PC-9 (cell line): ENCODE measurements at regions not wholly inside any gene's neighbourhood (a gene's known extent, or its start where the extent isn't known, plus 50 kb on each side); places are given as distances from the start of the nearest gene placed in this dataset.

Experiments used
- BruUV-seq: library from RNA; stranded (reverse); fragments of 400-500 nt; replicated peaks from 2 replicates; lab custom pipeline; 2021; lab: Mats Ljungman, UMichigan
- CTCF ChIA-PET: fragments of 300-600 bp; sonication (Branson Sonifier 250); formaldehyde crosslinking; loops from one replicate; lab custom pipeline; 2022; ENCODE audit warnings: antibody characterized with exemption; lab: Charles Lee
- POLR2A ChIA-PET: fragments of 300-600 bp; sonication (Branson Sonifier 250); formaldehyde crosslinking; loops from one replicate; lab custom pipeline; 2022; ENCODE audit warnings: antibody characterized with exemption; ENCODE audit not compliant: unreplicated experiment; lab: Charles Lee
- DNase-seq, 2 experiments: peaks; one replicate each; pipeline versions ENCODE4 v3.0.0 to v3.0.0-alpha.2; 2015 to 2022; ENCODE audit warnings: mixed read lengths in 1 of 2
- H2AFZ ChIP-seq: fragments of 200-600 bp; sonication (generic); 2 replicates; pipeline ENCODE4 v1.8.1; 2017; ENCODE audit warnings: antibody characterized with exemption
- H3F3A ChIP-seq: fragments of 200-600 bp; sonication (generic); 2 replicates; pipeline ENCODE4 v1.8.1; 2017; ENCODE audit warnings: antibody characterized with exemption, mild to moderate bottlenecking, low read depth; ENCODE audit not compliant: insufficient read depth
- H3K27ac ChIP-seq: fragments of 200-600 bp; sonication (generic); 2 replicates; pipeline ENCODE4 v1.6.1; 2016; ENCODE audit warnings: mixed run types
- H3K27me3 ChIP-seq: fragments of 200-600 bp; sonication (generic); 2 replicates; pipeline ENCODE4 v1.6.1; 2016; ENCODE audit warnings: low read depth, mixed run types; ENCODE audit not compliant: insufficient read depth
- H3K36me3 ChIP-seq: fragments of 200-600 bp; sonication (generic); 2 replicates; pipeline ENCODE4 v1.6.1; 2016; ENCODE audit warnings: low read depth, mixed run types
- H3K4me1 ChIP-seq: fragments of 200-600 bp; sonication (generic); replicated peaks from 2 replicates; pipeline ENCODE4 v1.6.1; 2016; ENCODE audit warnings: mixed run types; ENCODE audit not compliant: insufficient read depth
- H3K4me2 ChIP-seq: fragments of 200-600 bp; sonication (generic); 2 replicates; pipeline ENCODE4 v1.6.1; 2017; ENCODE audit warnings: mixed run types
- H3K4me3 ChIP-seq: fragments of 200-600 bp; sonication (generic); 2 replicates; pipeline ENCODE4 v1.6.1; 2016; ENCODE audit warnings: mixed run types
- H3K79me2 ChIP-seq: fragments of 200-600 bp; sonication (generic); 2 replicates; pipeline ENCODE4 v1.6.1; 2017; ENCODE audit warnings: low read depth, mixed run types
- H3K9me2 ChIP-seq: fragments of 200-600 bp; sonication (generic); 2 replicates; pipeline ENCODE4 v1.8.1; 2017; ENCODE audit warnings: mild to moderate bottlenecking; ENCODE audit not compliant: insufficient read depth
- H3K9me3 ChIP-seq: fragments of 200-600 bp; sonication (generic); 2 replicates; pipeline ENCODE4 v1.8.1; 2016; ENCODE audit warnings: low read depth; ENCODE audit not compliant: insufficient read depth
- H4K20me1 ChIP-seq: fragments of 200-600 bp; sonication (generic); 2 replicates; pipeline ENCODE4 v1.8.1; 2017; ENCODE audit not compliant: insufficient read depth
- CTCF ChIP-seq: fragments of 200-600 bp; sonication (generic); conservative IDR thresholded peaks from 2 replicates; pipeline ENCODE4 v1.6.1; 2017; ENCODE audit warnings: mixed run types, antibody characterized with exemption, mild to moderate bottlenecking, moderate library complexity
- EZH2 ChIP-seq: fragments of 200-600 bp; sonication (generic); IDR thresholded peaks from 2 replicates; pipeline ENCODE4 v1.8.0; 2017; ENCODE audit warnings: antibody characterized with exemption, low read depth
- intact Hi-C: fragments of 100-400 bp; cut with micrococcal nuclease; formaldehyde crosslinking; loops from one replicate; pipeline ENCODE4 v1.10.0; 2022; ENCODE audit not compliant: unreplicated experiment

GRCh38 chr2:116716444-116716843, 1098.0 kb upstream of the DDX18 start:
- intact Hi-C loops = no loop called here
- POLR2A ChIA-PET = no interaction called here

GRCh38 chr2:116717832-116718231, 1096.7 kb upstream of the DDX18 start:
- no TSS peak for BruUV-seq
- Histone ChIP-seq H3K79me2 (no peaks in the 10 kb centered on the region), H3K9me2 (no peaks in the 10 kb centered on the region), H3K4me2 (no peak overlapping the region), H3K36me3 (no peaks in the 10 kb centered on the region), H3K4me3 (no peak overlapping the region), H3K27me3 (no peaks in the 10 kb centered on the region), H3F3A (no peaks in the 10 kb centered on the region), H2AFZ (no peak overlapping the region), H3K4me1 (no peaks in the 10 kb centered on the region), H4K20me1 (no peaks in the 10 kb centered on the region), H3K27ac (no peak overlapping the region), H3K9me3 (no peaks in the 10 kb centered on the region)
- no peak for DNase-seq
- TF ChIP-seq EZH2 (no peak), CTCF (no peak)
- POLR2A ChIA-PET = no interaction called here
- intact Hi-C loops = no loop called here
- CTCF ChIA-PET = no interaction called here

More at GRCh38 chr2:116716444-116716843, 1098.0 kb upstream of the DDX18 start:
- no peak for DNase-seq
- Histone ChIP-seq H4K20me1 (no peaks in the 10 kb centered on the region), H3K9me2 (no peaks in the 10 kb centered on the region), H3K27me3 (no peaks in the 10 kb centered on the region), H3K4me3 (no peak overlapping the region), H3K9me3 (no peaks in the 10 kb centered on the region), H2AFZ (no peak overlapping the region), H3K27ac (no peak overlapping the region), H3K79me2 (no peaks in the 10 kb centered on the region), H3K36me3 (no peaks in the 10 kb centered on the region), H3F3A (no peaks in the 10 kb centered on the region), H3K4me2 (no peak overlapping the region), H3K4me1 (no peaks in the 10 kb centered on the region)
- TF ChIP-seq EZH2 (no peak), CTCF (no peak)
- no TSS peak for BruUV-seq
- CTCF ChIA-PET = no interaction called here

GRCh38 chr2:116718451-116718850, 1096.0 kb upstream of the DDX18 start:
- no peak for TF ChIP-seq CTCF
- TF ChIP-seq EZH2 = no peak
- H3K79me2 ChIP-seq = no peaks in the 10 kb centered on the region
- BruUV-seq = no TSS peak
- ChIA-PET CTCF (no interaction called here), POLR2A (no interaction called here)
- no peak overlapping the region for H2AFZ ChIP-seq
- no peak overlapping the region for H3K4me2 ChIP-seq
- no peak overlapping the region for H3K4me3 ChIP-seq
- H3K9me3 ChIP-seq = no peaks in the 10 kb centered on the region
- no peaks in the 10 kb centered on the region for H3F3A ChIP-seq
- no peak overlapping the region for H3K27ac ChIP-seq
- H3K4me1 ChIP-seq = no peaks in the 10 kb centered on the region
- no peaks in the 10 kb centered on the region for H4K20me1 ChIP-seq
- no peaks in the 10 kb centered on the region for H3K27me3 ChIP-seq
- H3K9me2 ChIP-seq = no peaks in the 10 kb centered on the region
- no peak for DNase-seq
- intact Hi-C loops = no loop called here
- no peaks in the 10 kb centered on the region for H3K36me3 ChIP-seq
